Stimulated activated CD8-positive, alpha-beta memory T cell treated with anti-CD3 and anti-CD28 coated beads, Interleukin-15, amount 100 ng/mL, for 1 hour (primary cell): ENCODE measurements at regions not wholly inside any gene's neighbourhood (a gene's known extent, or its start where the extent isn't known, plus 50 kb on each side); places are given as distances from the start of the nearest gene placed in this dataset.
"Not testable (repeated sequence)": the region's sequence is repeated elsewhere in the genome, so short reads cannot be mapped to it uniquely, and the experiment has no call there.

ENCODE experiments used
- DNase-seq: peaks from one replicate; pipeline ENCODE4 v3.0.0-alpha.2; 2020; ENCODE audit warnings: low read depth

DNA sequence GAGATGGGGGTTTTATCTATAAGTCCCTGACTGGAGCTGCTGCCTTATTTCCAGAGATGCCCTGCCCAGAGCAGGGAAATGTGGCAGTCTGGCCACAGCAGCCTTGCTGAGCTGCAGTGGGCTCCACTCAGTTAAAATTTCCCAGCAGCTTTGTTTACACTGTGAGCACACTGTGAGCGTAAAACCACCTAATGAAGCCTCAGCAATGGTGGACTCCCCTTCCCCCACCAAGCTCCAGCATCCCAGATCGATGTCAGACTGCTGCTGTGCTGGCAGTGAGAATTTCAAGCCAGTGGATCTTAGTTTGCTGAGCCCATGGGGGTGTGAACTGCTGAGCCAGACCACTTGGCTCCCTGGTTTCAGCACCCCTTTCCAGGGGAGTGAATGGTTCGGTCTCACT is 208.7 kb upstream of the RAI14 start:
- no peak for DNase-seq

DNA sequence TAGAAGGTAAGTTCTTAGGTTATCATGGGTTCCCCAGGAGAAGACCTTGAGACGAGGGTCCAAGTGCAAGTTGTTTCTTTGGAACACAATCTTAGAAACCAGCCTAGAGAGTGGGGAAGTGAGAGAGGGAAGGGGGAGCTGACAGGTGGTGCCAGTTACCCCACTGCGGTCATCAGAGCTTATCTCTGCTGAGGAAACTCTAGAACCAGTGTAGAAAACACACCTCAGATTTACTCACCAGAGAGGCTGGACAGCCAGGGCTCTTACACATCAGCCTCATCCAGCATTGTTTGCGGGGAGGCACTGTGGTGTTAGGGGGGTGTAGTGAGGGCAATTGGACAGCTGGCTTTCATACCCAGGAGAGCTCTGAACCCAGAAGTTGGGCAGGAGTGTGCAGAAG is 206.5 kb upstream of the RAI14 start:
- no peak for DNase-seq

DNA sequence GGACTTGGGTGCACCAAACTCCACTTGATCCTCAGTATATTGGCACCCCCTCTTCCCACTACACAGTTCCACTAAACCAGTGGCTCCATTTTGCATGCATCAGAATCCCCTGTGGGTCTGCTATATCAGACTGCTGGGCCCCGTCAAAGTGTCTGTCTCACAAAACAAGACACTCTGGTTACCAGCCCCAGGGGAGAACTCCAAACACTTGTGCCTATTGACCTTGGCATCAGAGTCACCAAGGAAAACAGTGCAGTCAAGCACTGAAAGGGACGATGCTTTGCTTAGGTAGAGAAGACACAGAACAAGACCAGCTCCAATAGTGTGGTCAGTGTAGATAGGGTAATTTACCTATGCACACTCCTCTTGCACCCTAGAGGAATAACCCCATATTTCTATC is 205.8 kb upstream of the RAI14 start:
- no peak for DNase-seq

DNA sequence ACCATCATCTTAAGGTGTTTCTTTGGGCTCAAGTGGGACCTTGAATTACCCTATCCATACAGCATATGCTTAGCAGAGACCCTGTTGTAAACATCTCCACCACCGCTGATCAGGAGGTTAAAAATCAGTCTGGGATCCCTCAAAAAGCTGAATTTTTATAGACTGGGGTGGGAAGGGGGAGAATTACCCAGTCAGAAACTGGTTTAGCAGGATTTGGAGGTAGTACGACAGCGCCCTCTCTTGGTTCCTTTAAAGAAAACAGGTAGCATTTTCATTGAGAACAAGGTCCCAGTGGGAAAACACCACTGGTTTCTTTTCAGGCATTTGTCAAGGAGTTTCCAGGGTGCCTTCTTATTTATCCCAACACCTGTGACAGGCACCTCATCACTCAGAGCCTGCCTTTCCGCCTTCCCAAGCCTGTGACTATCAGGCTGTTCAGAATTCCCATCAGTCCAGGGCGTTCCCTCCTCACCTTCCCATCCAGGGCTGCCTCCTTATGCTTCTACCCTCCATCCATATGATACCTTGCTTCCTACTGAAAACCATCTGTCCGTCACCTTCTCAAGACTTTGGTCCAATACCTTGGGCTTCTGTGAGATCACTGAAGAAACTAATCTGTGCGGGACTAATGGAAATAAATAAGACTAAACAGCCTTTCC is 203.8 kb upstream of the RAI14 start:
- no peak for DNase-seq

DNA sequence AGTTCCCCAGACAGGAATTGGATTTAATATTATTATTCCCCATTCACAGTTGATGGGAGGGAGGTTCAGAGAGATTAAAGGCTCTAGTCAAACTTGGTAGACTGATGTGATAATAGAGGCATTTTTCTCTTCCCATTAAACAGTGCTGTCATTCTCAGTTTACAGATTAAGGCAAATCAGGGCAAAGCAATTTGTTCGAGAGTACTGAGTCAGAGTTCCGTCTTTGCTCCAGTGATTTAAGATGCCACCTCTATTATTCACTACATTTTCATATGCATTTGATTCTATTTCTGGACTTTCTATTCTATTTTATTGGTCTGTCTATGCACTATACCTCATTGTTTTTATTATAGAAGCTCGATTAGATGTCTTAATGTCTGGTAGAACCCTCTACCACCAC is 201.0 kb upstream of the RAI14 start:
- no peak for DNase-seq

DNA sequence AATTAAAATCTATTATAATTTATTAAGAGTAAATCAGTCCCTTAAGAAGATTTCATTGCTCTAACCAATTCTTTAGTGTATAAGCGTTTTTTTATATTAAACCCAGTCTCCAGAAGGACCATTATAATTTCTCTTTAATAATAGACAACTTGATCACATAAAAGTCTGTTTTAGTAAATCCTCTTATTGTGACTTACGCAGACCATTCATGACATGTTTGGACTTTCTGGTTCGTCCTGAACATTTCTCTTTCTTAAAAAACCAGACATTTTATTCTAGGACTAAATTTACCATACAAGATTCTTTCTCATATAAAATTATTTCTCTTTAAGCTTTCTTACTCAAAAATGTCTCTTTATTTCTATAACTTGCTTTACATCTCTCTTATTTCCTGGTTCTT is 196.2 kb upstream of the RAI14 start:
- DNase-seq, result no peak

DNA sequence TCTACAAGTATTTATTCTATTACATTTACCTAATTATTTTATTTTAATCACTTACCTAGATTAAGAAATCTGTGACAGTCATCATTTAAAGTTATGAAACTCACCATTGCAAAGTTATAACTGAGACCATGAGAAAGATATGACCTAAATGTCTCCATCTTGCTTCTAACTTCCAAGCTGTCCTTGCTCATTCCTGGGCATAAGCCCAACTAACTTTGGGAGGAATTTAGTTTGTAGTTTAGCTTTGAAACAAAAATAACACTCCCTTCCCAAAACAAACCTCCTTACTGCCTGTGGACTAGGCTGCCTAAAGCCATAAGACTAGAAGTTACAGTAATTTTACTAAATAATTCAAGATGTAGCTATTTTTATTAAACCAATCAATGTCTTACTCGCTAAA is 195.6 kb upstream of the RAI14 start:
- no peak for DNase-seq

DNA sequence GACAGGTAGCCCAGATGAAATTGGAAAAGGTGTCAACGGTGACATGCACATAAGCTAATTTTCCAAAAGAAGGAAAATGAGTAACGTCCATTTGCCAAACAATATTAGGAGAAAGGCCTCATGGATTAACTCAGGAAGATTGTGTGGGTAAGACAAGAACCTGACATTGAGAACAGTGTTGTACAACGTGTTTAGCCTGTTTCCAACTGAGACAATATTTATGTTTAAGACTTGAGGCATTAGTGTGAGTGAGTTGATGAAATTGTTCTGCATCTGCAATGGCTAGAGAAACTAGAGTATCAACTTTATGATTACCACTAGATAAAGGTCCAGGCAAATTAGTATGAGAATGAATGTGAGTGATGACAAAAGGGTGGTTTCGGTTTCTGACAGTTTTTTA is 191.3 kb upstream of the RAI14 start:
- DNase-seq, result no peak

DNA sequence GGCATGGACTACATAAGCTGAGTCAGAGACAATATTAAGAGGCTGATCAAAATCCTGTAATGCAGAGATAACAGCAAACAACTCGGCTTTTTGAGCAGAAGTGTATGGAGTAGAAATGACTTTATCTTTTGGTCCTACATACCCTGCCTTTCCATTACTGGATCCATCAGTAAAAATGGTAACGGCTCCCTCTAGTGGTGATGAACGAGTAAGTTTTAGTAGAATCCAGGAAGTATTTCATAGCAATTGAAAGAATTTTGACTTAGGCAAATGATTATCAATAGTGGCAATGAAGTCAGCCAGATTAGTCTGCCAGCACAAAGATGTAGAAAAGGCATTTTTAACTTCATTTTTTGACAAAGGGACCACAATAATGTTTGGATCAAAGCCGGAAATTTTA is 190.8 kb upstream of the RAI14 start:
- DNase-seq, result not testable (repeated sequence)

DNA sequence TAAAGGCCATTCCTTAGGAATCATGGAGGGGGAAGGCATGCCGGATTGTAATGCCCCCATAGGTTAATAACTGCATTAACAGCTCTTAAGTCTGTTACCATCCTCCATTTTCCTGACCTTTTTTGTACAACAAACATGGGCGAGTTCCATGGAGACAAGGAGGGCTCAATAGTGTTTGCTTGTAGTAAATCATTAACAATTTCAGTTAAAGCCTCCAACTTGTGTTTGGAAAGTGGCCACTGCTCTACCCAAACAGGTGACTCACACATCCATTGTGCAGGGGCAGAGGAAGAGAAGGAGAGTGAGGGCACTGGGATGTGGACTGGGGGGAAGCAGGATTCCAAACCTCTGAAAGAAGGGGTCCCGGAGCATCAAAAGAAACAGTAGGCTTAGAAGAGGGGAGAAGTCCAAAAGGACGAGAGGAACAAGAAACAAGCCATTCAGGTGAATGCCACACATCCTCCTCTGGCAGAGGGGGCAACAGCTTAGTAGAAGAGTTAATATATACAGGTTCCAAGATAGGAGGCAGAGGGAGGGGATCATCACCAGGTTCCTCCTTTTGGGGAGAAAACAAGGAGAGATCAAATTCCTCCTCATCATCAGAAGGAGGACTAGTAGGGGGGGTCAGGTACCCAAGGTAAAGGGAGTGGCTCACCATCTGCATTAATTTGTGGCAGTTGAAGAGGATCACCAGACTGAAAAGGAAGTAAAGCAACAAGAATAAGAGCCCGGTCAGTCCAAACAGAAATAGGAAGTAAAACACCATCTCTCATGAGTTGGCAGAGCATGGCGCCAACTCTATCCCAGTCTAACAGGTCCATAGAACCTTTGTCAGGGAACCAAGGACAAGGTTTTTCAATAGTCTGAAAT is 189.4 kb upstream of the RAI14 start:
- not testable (repeated sequence) for DNase-seq

DNA sequence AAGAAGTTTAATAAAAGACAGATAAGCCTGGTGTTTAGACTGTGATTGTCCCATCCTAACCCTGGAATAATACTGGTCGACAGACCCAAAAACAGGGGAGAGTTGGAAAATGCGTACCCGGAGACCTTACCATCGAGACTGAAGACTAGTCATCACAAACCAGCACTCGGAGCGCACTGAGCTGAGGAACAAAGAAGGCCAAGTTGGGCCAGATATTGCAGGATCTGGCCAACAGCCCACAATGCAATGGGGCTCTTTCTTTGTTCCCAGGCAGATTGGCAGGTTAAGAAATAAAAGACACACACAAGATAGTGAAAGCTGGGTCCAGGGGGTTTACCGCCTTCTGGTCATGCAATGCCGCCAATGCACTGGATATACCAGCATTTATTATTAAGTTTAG is 188.7 kb upstream of the RAI14 start:
- no peak for DNase-seq

DNA sequence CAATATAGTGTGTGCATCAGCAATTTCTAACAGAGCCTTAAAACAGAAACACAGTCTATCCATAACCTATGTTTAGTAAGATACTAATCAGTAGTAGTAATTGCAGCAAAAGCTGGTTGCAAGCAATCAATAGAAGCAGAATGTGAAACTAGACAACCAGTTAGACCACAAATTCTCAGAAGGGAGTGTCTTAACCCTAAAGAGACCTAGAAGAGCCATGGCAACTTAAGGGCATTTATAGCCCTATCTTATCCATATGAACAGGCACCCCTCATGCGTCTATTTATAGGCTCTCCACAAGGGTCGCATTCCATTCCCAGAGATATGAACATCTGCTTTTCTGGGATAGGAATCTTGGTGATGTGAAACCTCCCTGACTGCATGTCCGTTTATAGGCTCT is 188.1 kb upstream of the RAI14 start:
- DNase-seq, result not testable (repeated sequence)

DNA sequence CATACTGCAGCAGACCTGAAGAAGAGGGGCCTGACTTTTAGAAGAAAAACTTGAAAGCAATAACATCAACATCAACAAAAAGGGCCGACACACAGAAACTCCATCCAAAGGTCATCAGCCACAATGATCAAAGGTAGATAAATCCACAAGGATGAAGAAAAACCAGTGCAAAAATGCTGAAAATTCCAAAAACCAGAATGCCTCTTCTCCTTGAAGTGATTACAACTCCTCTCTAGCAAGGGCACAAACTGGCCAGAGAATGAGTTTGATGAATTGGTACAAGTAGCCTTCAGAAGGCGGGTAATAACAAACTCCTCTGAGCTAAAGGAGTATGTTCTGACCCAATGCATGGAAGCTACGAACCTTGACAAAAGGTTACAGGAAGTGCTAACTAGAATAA is 186.2 kb upstream of the RAI14 start:
- DNase-seq, result no peak

DNA sequence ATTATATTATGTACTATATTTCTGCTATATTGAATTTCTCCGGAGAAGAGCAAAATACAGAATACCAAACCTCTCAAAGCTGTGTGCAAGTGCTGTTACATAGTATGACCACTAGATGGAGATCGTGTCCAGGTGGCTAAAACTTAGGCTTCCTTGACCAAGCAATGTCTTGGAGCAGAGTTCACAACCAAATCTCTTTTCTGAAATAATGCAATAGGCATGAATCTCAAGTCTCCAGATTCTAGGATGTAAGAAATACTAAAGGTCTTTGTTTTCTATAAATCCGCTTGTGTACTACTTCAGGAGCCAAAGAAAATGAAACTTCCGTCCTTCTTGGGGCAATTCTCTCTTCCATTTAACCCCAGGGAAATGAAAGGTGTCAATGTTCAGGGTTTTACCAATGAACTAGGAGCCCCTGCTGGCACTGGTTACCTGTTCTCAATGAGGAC is 181.5 kb upstream of the RAI14 start:
- no peak for DNase-seq

DNA sequence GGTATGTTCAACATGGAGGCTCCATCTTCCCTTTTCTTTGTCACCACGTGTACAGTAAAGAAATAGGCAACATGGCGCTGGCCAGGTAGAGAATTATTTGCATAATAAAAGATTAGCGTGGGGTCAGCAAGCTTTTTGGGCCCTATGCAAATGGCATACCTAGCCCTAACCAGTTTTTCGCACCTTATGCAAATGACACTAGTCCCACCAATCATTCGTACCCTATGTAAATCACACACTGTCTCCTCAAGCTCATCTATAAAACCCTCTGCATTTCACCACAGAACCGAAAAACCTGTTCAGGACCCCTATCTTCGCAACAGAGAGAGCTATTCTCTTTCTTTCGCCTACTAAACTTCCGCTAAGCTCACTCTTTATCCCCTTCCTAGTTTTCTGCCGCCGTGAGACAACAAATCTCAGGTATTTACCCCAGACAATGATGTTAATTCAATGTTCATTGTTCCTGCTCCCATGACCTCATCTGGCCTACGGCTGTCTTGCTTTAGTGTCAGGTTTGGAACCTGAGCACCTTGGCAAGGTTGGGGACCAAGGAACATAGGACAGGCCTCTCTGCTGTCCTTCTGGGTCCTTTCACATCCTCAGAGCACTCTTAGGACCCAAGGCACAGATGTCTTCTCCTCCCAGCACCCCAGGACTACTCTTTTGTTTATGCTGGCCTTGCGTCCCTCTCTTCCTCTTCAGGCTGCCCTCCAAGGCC is 180.7 kb upstream of the RAI14 start:
- no peak for DNase-seq

DNA sequence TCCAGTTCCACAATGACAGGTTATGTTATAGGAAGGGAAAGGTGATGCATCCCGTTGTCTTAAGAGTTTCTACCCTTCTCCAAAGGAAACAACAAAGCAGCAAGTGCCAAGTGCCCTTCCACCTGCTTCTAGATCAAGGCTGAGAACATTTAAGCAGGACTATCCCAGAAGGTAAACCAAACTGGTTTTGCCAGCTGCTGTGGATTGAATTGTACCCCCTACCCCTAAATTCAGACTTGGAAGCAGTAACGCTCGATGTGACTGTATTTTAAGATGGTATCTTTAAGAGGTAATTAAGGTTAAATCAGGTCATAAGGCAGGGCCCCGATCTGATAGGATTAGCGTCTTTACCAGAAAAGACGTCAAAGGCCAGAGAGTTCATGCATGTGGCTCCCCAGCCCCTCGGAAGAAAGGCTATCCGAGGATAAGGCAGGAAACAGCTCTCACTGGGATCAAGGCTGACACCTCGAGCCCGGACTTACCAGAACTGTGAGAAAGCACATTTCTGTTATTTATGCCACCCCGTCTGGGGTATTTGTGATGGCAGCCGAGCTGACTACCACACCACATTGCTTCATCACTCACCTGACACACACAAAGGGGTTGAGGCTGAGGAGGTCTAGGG is 179.1 kb upstream of the RAI14 start:
- DNase-seq, result no peak

DNA sequence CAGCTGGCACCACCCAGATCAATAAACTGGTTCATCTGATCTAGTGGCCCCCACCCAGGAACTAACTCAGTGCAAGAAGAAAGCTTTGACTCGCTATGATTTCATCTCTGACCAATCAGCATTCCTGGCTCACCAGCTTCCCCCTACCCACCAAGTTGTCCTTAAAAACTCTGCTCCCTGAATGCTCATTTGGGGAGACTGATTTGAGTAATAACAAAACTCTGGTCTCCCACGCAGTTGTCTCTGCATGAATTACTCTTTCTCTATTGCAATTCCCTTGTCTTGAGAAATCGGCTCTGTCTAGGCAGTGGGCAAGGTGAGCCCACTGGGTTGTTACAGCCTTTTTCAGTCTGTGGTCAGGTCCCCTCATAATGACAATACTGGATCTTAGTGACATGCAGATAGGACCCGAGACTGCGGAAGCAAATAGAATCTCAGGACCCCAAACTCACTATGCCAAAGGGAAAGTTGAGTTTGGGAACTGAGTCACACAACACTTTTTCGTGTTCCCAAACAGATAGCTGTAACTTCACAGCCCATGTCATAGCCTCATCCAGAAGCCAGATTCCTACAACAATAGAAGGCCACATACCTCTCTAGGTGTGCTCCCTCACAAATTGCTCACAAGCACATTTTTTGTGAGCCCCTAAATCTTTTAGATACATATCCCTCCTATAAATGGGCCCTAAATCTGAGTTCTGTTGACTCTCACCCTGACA is 175.2 kb upstream of the RAI14 start:
- no peak for DNase-seq

DNA sequence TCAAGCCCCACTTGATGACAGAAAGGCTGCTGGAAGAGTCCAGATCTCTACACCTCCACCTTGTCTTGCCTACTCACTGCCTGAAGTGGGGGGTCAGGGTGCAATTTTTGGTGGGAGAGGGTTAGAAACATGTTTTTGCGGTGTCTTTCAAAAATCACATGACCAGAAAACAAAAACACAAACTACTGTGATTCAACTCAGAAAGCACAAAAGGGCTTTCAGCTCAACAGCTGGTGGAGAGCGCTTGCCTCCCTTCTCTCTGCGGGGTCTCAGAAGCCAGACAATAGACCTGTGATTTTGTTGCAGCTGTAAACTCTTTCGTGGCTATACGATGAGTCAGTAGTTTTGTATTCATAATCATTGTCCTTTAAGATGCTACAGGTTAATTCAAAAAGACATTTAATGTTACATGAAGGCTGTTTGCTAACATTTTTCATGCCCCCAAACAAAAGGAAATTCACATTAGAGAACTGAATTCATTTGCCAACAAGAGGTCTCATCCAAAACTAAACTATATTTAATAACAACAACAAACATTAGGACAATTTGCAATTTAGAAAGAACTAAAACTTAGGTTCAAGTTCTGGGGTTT is 172.6 kb upstream of the RAI14 start:
- DNase-seq, result no peak

DNA sequence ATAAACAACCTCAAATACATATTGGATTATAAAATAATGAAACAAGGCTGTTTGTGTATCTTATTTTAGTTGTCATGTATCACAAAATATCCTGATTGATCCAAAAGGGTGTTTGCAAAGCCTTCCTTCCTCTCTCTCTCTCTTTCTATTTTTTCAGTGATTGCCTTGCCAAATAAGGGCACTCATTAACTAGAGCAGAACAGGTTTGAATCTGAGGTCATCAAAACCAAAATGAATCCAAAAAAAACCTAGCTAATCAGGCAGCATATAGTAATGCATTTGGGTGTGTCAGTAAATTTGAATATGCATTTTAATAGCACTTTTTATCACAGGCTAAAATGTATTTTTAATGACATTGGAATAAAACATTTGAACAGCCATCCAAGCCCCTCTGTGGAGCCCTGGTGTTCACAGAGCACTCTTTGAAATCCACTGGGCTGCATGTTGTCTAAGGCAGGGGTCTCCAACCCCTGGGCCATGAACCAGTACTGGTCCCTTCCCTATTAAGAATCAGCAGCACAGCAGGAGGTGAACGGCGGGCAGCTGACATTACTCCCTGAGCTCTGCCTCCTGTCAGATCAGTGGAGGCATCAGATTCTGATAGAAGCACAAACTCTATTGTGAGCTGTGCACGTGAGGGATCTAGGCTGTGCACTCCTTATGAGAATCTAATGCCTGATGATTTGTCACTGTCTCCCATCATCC is 171.8 kb upstream of the RAI14 start:
- no peak for DNase-seq

DNA sequence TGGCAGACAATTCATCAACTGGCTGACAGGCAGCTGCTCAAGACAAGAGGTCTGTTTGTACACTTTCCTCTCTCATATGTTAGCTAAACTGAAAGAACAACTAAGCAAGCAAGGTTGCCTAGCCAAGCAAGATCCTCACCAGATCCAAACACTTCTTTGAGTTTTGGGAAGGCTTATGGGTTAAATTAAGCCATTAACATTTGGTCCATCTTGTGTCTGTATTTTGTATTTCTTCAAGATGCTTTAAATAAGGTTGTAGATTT is 170.4 kb upstream of the RAI14 start:
- no peak for DNase-seq
